Panc1 (cell line): ENCODE measurements at regions not wholly inside any gene's neighbourhood (a gene's known extent, or its start where the extent isn't known, plus 50 kb on each side); places are given as distances from the start of the nearest gene placed in this dataset.

Experiments used
- ATAC-seq: fragments of 200-7000 bp; cut with Tn5 transposase; 2 replicates; pipeline ENCODE4 v1.9.1; 2020; ENCODE audit warnings: mild to moderate bottlenecking, moderate library complexity
- BruUV-seq: library from RNA; stranded (reverse); fragments of 400-500 nt; replicated peaks from 2 replicates; lab custom pipeline; 2021; lab: Mats Ljungman, UMichigan
- CTCF ChIA-PET: fragments of 300-600 bp; sonication (Branson Sonifier 250); formaldehyde crosslinking; loops from one replicate; lab custom pipeline; 2022; ENCODE audit warnings: antibody characterized with exemption; lab: Charles Lee
- POLR2A ChIA-PET: fragments of 300-600 bp; sonication (Branson Sonifier 250); formaldehyde crosslinking; loops from one replicate; lab custom pipeline; 2022; ENCODE audit warnings: antibody characterized with exemption; lab: Charles Lee
- DNase-seq: peaks from one replicate; pipeline ENCODE4 v3.0.0-alpha.2; 2010; ENCODE audit warnings: low read depth, low spot score
- H3K27ac ChIP-seq: 2 replicates; pipeline ENCODE4 v1.5.1; 2011; ENCODE audit warnings: mild to moderate bottlenecking, low read length, inconsistent platforms
- H3K27me3 ChIP-seq: fragments of 200-500 bp; sonication (Bioruptor generic); 2 replicates; pipeline ENCODE4 v1.6.0; 2014; ENCODE audit warnings: low read length, inconsistent platforms; ENCODE audit not compliant: control insufficient read depth, insufficient read depth
- H3K36me3 ChIP-seq: fragments of 200-500 bp; sonication (Bioruptor generic); 2 replicates; pipeline ENCODE4 v1.5.1; 2014; ENCODE audit warnings: inconsistent platforms, mild to moderate bottlenecking, low read length, moderate library complexity; ENCODE audit not compliant: control insufficient read depth, insufficient read depth
- H3K4me1 ChIP-seq: 2 replicates; pipeline ENCODE4 v1.5.1; 2011; ENCODE audit warnings: inconsistent platforms, mild to moderate bottlenecking, low read length, moderate library complexity; ENCODE audit not compliant: control insufficient read depth, insufficient read depth
- H3K4me3 ChIP-seq, 2 experiments: 2 replicates each; pipeline ENCODE4 v1.5.1; 2011 to 2012; ENCODE audit warnings: low read depth in 2 of 2, low read length in 2 of 2, mild to moderate bottlenecking in 2 of 2, inconsistent platforms in 1 of 2, moderate library complexity in 1 of 2
- H3K9me3 ChIP-seq: fragments of 200-500 bp; sonication (Bioruptor generic); 2 replicates; pipeline ENCODE4 v1.5.1; 2014; ENCODE audit warnings: low read depth, mild to moderate bottlenecking, inconsistent platforms, low read length, moderate library complexity; ENCODE audit not compliant: control insufficient read depth, insufficient read depth
- POLR2AphosphoS5 ChIP-seq: IDR thresholded peaks from 2 replicates; pipeline ENCODE4 v1.6.1; 2012; ENCODE audit warnings: mild to moderate bottlenecking, low read depth, low read length, moderate library complexity
- SIN3A ChIP-seq: IDR thresholded peaks from 2 replicates; pipeline ENCODE4 v1.6.1; 2012; ENCODE audit warnings: low read depth, mild to moderate bottlenecking, low read length, moderate library complexity, borderline replicate concordance; ENCODE audit not compliant: insufficient read depth
- TCF7L2 ChIP-seq: IDR thresholded peaks from 2 replicates; pipeline ENCODE4 v1.6.1; 2011; ENCODE audit warnings: mild to moderate bottlenecking, low read depth, low read length, inconsistent platforms
- in situ Hi-C: cut with HindIII; loops from 2 replicates; pipeline ENCODE4 v1.10.0; 2016; ENCODE audit warnings: low sequenced_read_pairs, low pct_unique_long_range_greater_than_20kb
- intact Hi-C: fragments of 100-400 bp; cut with micrococcal nuclease; formaldehyde crosslinking; loops from one replicate; pipeline ENCODE4 v1.10.0; 2022; ENCODE audit not compliant: unreplicated experiment
- TF ChIP-seq, protein P1 (sequence below): fragments of 450-650 bp; IDR thresholded peaks from 2 replicates; pipeline ENCODE4 v1.5.1; 2017; ENCODE audit warnings: mild to moderate bottlenecking
- TF ChIP-seq, protein P2 (sequence below), 2 experiments: IDR thresholded peaks; 2 replicates each; pipeline ENCODE4 v1.6.1; 2011 to 2012; ENCODE audit warnings: low read depth in 2 of 2, control low read depth in 1 of 2, low read length in 1 of 2, mild to moderate bottlenecking in 1 of 2, moderate library complexity in 1 of 2; ENCODE audit not compliant: insufficient read depth in 1 of 2

DNA sequence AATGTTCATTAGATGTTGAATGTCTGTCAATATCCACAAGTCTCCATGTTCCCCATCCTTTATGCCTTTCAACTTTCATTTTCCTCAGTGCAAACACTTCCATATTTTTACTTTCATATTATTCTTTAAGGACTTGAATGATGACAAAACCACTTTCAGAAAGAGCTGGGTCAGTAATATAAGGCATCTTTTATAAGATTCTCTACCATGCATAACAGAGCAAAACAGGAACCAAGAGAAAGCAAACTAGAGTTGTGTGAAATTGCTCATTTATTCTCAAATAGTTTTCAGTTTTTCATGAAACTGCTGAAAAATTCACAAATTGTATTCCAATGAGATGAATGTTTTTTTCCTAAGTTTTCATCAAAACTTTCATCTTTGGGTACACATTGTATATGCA, 1247.6 kb downstream of the PCDH17 start:
- Histone ChIP-seq H3K9me3 (no peaks in the 10 kb centered on the region), H3K4me3 (no peak overlapping the region), H3K27ac (no peak overlapping the region), H3K36me3 (no peaks in the 10 kb centered on the region), H3K27me3 (no peaks in the 10 kb centered on the region), H3K4me1 (no peaks in the 10 kb centered on the region)
- in situ Hi-C loops: no loop called here
- no peak for ATAC-seq
- CTCF ChIA-PET: no interaction called here
- intact Hi-C loops: no loop called here
- TF ChIP-seq, protein P1, sequence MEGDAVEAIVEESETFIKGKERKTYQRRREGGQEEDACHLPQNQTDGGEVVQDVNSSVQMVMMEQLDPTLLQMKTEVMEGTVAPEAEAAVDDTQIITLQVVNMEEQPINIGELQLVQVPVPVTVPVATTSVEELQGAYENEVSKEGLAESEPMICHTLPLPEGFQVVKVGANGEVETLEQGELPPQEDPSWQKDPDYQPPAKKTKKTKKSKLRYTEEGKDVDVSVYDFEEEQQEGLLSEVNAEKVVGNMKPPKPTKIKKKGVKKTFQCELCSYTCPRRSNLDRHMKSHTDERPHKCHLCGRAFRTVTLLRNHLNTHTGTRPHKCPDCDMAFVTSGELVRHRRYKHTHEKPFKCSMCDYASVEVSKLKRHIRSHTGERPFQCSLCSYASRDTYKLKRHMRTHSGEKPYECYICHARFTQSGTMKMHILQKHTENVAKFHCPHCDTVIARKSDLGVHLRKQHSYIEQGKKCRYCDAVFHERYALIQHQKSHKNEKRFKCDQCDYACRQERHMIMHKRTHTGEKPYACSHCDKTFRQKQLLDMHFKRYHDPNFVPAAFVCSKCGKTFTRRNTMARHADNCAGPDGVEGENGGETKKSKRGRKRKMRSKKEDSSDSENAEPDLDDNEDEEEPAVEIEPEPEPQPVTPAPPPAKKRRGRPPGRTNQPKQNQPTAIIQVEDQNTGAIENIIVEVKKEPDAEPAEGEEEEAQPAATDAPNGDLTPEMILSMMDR: no peak
- TF ChIP-seq TCF7L2: no peak
- TF ChIP-seq, protein P2, sequence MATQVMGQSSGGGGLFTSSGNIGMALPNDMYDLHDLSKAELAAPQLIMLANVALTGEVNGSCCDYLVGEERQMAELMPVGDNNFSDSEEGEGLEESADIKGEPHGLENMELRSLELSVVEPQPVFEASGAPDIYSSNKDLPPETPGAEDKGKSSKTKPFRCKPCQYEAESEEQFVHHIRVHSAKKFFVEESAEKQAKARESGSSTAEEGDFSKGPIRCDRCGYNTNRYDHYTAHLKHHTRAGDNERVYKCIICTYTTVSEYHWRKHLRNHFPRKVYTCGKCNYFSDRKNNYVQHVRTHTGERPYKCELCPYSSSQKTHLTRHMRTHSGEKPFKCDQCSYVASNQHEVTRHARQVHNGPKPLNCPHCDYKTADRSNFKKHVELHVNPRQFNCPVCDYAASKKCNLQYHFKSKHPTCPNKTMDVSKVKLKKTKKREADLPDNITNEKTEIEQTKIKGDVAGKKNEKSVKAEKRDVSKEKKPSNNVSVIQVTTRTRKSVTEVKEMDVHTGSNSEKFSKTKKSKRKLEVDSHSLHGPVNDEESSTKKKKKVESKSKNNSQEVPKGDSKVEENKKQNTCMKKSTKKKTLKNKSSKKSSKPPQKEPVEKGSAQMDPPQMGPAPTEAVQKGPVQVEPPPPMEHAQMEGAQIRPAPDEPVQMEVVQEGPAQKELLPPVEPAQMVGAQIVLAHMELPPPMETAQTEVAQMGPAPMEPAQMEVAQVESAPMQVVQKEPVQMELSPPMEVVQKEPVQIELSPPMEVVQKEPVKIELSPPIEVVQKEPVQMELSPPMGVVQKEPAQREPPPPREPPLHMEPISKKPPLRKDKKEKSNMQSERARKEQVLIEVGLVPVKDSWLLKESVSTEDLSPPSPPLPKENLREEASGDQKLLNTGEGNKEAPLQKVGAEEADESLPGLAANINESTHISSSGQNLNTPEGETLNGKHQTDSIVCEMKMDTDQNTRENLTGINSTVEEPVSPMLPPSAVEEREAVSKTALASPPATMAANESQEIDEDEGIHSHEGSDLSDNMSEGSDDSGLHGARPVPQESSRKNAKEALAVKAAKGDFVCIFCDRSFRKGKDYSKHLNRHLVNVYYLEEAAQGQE (IDR thresholded peaks at IDR 0.05; ENCODE audit: insufficient read depth in 1 of 2, low read depth in 2 of 2, low read length in 1 of 2): no peak
- TF ChIP-seq SIN3A: no peak
- TF ChIP-seq POLR2AphosphoS5: no peak
- DNase-seq: no peak
- BruUV-seq: no TSS peak
- POLR2A ChIA-PET: no interaction called here

DNA sequence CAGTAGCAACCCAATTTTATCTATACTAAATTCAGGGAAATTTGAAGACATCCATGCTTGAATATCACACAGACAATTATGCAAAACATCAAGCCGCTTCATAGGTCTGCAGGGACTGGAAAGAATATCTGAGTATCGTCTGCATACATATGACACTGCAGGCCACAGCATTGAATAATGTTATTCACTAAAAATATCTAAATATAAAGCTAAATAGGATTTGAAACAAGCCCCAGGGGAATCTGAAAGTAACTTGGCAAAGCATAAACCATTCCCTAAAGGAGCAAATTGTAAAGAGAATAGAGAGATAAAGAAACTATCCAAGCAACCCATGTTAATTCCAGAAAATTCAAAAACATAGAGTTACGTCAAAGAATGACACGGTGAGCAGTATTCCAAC, 1251.0 kb downstream of the PCDH17 start:
- no TSS peak for BruUV-seq
- DNase-seq (no peak), ATAC-seq (no peak)
- no peaks in the 10 kb centered on the region for H3K9me3 ChIP-seq
- H3K4me1 ChIP-seq: no peaks in the 10 kb centered on the region
- TF ChIP-seq, protein P2 (IDR thresholded peaks at IDR 0.05; ENCODE audit: insufficient read depth in 1 of 2, low read depth in 2 of 2, low read length in 1 of 2): no peak
- TF ChIP-seq TCF7L2: no peak
- no peak for TF ChIP-seq POLR2AphosphoS5
- no peaks in the 10 kb centered on the region for H3K36me3 ChIP-seq
- H3K4me3 ChIP-seq: no peak overlapping the region
- H3K27ac ChIP-seq: no peak overlapping the region
- ChIA-PET CTCF (no interaction called here), POLR2A (no interaction called here)
- no peaks in the 10 kb centered on the region for H3K27me3 ChIP-seq
- in situ Hi-C loops (no loop called here), intact Hi-C loops (no loop called here)
